Activated T-cell treated with anti-CD3 and anti-CD28 coated beads, Interleukin-2, amount 50 U/mL, for 72 hours (primary cell): ENCODE measurements at regions not wholly inside any gene's neighbourhood (a gene's known extent, or its start where the extent isn't known, plus 50 kb on each side); places are given as distances from the start of the nearest gene placed in this dataset.

Source experiments
- ATAC-seq, 2 donors: fragments of 150-1000 bp; cut with Tn5 transposase; replicated peaks in 1 of 2; 2 replicates each; pipeline ENCODE4 v1.10.0; 2021; ENCODE audit warnings: moderate library complexity in 2 of 2, mild to moderate bottlenecking in 1 of 2
- DNase-seq, 2 donors: peaks; one replicate each; pipeline ENCODE4 v3.0.0; 2021 to 2022; ENCODE audit warnings: mixed read lengths in 1 of 2
- H3K27ac Mint-ChIP-seq: one replicate; pipeline ENCODE4 v1.8.0; 2022; ENCODE audit warnings: mild to moderate bottlenecking, moderate library complexity, mixed read lengths
- H3K27me3 Mint-ChIP-seq: one replicate; pipeline ENCODE4 v1.8.0; 2022; ENCODE audit warnings: low read depth, mixed read lengths
- H3K36me3 Mint-ChIP-seq, 2 donors: one replicate each; pipeline ENCODE4 v1.8.0; 2022; ENCODE audit warnings: mixed read lengths in 2 of 2, mild to moderate bottlenecking in 1 of 2; ENCODE audit not compliant: insufficient read depth in 2 of 2
- H3K4me1 Mint-ChIP-seq: one replicate; pipeline ENCODE4 v1.8.0; 2022; ENCODE audit warnings: low read depth, mixed read lengths
- H3K4me3 Mint-ChIP-seq, 2 donors: one replicate each; pipeline ENCODE4 v1.8.0; 2022; ENCODE audit warnings: mild to moderate bottlenecking in 2 of 2, mixed read lengths in 2 of 2, moderate library complexity in 2 of 2
- H3K9me3 Mint-ChIP-seq, 2 donors: one replicate each; pipeline ENCODE4 v1.8.0; 2022; ENCODE audit warnings: mixed read lengths in 2 of 2

DNA sequence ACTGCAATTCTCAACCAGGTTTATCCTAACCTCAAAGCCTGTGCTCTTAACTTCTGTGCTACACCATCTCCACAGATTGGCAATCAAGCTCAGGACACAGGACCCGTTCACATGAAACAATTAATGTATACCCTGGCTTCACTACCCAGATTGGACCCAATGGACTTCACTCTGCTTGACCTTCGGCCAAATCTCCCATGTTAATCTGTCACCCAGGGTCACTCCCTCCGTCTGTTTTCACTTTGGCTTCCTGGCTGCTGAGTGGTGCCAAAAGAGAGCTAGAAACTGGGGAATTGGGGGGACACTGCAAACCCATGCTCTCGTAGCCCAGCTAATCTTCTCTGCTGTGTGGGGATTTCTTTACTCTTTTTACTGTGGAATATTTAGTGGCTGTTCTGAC lies 216.1 kb upstream of the ZC3H12C start:
- no peak for ATAC-seq
- H3K27ac Mint-ChIP-seq, result no peak overlapping the region
- no peaks in the 10 kb centered on the region for H3K27me3 Mint-ChIP-seq
- H3K36me3 Mint-ChIP-seq, result no peaks in the 10 kb centered on the region
- H3K4me3 Mint-ChIP-seq, result no peak overlapping the region
- H3K9me3 Mint-ChIP-seq, result no peaks in the 10 kb centered on the region
- no peaks in the 10 kb centered on the region for H3K4me1 Mint-ChIP-seq
- no peak for DNase-seq

DNA sequence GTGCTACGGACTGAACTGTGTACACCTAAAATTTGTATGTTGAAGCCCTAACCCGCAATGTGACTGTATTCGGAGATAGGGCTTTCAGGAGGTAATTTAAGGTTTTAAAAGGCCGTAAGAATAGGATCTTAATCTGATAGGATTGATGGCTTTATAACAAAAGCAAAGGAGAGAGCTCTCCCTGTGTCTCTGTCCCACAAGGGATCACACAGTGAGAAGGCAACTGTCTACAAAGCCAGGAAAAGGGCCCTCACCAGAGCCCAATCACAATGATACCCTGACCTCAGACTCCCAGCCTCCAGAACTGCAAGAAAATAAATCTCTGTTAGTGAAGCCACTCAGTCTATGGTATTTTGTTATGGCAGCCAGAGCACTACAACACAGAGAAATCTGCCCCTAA lies 208.7 kb upstream of the ZC3H12C start:
- Mint-ChIP-seq H3K36me3 (no peaks in the 10 kb centered on the region), H3K27me3 (no peaks in the 10 kb centered on the region), H3K9me3 (peaks cover 2% of the 10 kb centered on the region in 2 donors), H3K4me3 (no peak overlapping the region), H3K4me1 (no peaks in the 10 kb centered on the region), H3K27ac (no peak overlapping the region)
- no peak for DNase-seq
- ATAC-seq, result no peak

DNA sequence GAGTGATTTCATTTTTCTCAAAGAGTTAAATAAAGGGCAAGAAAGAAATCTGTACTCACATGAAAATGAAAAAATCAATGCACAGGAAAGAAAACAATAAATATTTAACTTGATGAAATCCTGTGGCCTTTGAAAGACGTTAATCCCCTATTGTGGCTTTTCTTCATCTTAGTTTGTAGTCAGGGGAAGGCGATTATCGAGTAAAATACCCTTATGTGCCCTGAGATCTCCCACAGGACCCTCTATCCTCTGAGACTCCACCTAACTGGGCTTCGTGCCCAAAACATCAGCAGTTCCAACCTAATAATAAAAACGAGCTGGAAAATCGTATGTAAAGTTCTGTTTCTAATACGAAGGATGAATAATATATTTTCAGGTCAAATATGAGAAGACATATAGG lies 208.2 kb upstream of the ZC3H12C start:
- Mint-ChIP-seq H3K9me3 (peaks cover 2% of the 10 kb centered on the region in 2 donors), H3K36me3 (no peaks in the 10 kb centered on the region)
- no peak for ATAC-seq

DNA sequence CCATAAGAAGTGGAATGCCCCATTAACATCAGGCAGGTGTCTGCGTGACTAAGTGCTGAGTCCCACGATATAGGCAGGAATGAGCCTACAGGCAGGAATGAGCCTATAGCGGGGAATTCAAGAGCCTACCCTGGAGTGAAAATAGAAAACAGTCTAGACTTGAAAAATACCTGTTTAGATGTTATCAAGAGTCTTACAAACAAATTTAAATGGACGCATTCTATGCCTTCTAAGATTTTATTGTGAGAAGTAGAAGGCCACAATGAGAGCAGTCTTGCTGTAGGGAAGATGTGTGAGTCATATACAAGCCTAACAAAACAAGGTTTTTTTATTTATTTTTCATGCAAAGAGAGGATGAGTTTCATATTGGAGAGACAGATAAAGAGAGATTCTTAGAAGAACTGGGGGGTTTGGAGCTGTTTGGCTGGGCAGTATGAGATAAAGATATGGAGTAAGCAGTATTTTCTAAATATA lies 200.8 kb upstream of the ZC3H12C start:
- Mint-ChIP-seq H3K4me1 (no peaks in the 10 kb centered on the region), H3K27me3 (no peaks in the 10 kb centered on the region), H3K4me3 (no peak overlapping the region), H3K36me3 (no peaks in the 10 kb centered on the region), H3K9me3 (no peaks in the 10 kb centered on the region), H3K27ac (no peak overlapping the region)
- ATAC-seq (no peak), DNase-seq (no peak)

More for the DNA sequence above, 208.2 kb upstream of the ZC3H12C start:
- DNase-seq, result no peak
- Mint-ChIP-seq H3K27me3 (no peaks in the 10 kb centered on the region), H3K4me1 (no peaks in the 10 kb centered on the region), H3K4me3 (no peak overlapping the region), H3K27ac (no peak overlapping the region)

DNA sequence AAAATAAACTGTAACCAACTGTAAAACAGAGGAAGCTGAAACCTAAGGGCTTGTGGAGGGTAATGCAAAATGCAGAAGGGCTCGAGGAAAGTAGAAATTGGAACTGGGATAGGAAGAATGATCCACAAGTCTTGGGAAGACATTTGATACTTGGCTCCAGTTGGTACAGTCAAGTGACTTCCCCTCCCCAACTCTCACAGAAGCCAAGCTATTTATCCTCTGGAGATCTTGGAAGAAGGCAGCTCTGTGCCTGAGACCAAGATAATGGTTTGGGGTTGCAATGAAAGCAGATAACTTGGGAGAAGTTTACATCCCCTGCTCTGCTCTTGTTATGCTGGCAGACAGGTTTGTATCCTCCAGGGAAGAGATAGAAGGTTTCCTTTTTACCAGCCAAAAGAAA lies 198.9 kb upstream of the ZC3H12C start:
- no peak for ATAC-seq
- no peak for DNase-seq
- Mint-ChIP-seq H3K4me1 (no peaks in the 10 kb centered on the region), H3K9me3 (peaks cover 2 to 4% of the 10 kb centered on the region in 2 donors), H3K36me3 (no peaks in the 10 kb centered on the region), H3K27me3 (no peaks in the 10 kb centered on the region), H3K4me3 (no peak overlapping the region), H3K27ac (no peak overlapping the region)

DNA sequence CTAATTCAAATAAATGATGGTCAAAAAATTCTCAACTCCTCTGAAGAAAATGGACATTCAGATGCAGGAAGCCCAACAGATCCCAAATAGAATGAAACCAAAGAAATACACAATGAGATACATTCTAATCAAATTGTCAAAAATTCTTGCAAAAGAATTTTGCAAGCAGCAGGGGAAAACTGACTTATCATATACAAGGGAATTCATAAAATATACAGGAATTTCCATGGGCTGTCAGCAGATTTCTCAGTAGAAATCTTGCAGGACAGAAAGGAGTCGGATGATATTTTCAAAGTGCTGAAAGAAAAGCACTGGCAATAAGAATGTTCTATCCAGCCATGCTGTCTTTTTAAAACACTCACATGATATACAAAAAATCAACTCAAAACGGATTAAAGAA lies 194.6 kb upstream of the ZC3H12C start:
- no peaks in the 10 kb centered on the region for H3K27me3 Mint-ChIP-seq
- no peak overlapping the region for H3K27ac Mint-ChIP-seq
- peaks cover 0 to 2% of the 10 kb centered on the region in 2 donors for H3K36me3 Mint-ChIP-seq
- H3K4me3 Mint-ChIP-seq, result no peak overlapping the region
- DNase-seq, result no peak
- ATAC-seq, result no peak
- peaks cover 4 to 9% of the 10 kb centered on the region in 2 donors for H3K9me3 Mint-ChIP-seq
- no peaks in the 10 kb centered on the region for H3K4me1 Mint-ChIP-seq

DNA sequence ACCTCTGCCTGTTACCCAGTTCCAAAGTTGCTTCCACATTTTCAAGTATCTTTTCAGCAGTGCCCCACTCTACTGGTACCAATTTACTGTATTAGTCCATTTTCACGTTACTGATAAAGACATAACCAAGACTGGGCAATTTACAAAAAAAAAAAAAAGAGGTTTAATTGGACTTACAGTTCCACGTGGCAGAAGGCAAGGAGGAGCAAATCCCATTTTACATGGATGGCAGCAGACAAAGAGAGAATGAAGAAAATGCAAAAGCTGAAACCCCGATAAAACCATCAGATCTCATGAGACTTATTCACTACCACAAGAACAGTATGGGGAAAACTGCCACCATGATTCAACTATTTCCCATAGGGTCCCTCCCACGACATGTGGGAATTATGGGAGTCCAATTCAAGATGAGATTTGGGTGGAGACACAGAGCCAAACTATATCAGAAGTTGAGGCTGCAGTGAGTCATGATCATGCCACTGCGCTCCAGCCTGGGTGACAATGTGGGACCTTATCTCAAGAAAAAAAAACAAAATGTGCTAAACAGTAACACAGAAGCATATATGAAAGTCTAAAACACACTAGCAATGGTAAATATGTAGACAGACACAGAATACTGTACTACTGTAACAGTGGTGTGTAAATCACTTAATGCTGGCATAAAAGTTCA lies 190.3 kb upstream of the ZC3H12C start:
- H3K27me3 Mint-ChIP-seq, result no peaks in the 10 kb centered on the region
- no peaks in the 10 kb centered on the region for H3K4me1 Mint-ChIP-seq
- H3K27ac Mint-ChIP-seq, result no peak overlapping the region
- H3K9me3 Mint-ChIP-seq, result peaks cover 3 to 9% of the 10 kb centered on the region in 2 donors
- no peak overlapping the region for H3K4me3 Mint-ChIP-seq
- ATAC-seq, result no peak
- DNase-seq, result no peak
- H3K36me3 Mint-ChIP-seq, result peaks cover 0 to 2% of the 10 kb centered on the region in 2 donors

DNA sequence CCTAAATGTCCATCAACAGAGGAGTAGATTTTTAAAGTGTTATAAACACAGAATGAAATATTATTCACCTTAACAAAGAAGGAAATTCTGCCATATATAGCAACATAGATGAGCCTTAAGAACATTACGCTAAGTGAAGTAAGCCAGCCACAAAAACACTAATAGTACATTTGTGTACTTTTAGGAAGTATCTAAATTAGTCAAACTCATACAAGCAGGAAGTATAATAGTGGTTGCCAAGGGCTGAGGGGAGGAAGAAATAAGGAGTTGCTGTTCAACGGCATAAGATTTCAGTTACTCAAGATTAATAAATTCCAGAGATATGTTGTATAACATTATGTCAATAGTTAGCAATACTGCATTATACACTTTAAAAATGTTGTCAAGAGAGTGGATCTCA lies 181.7 kb upstream of the ZC3H12C start:
- H3K4me1 Mint-ChIP-seq, result no peaks in the 10 kb centered on the region
- H3K9me3 Mint-ChIP-seq, result no peaks in the 10 kb centered on the region
- no peak overlapping the region for H3K4me3 Mint-ChIP-seq
- H3K27ac Mint-ChIP-seq, result no peak overlapping the region
- ATAC-seq (no peak), DNase-seq (no peak)
- H3K36me3 Mint-ChIP-seq, result no peaks in the 10 kb centered on the region
- no peaks in the 10 kb centered on the region for H3K27me3 Mint-ChIP-seq

DNA sequence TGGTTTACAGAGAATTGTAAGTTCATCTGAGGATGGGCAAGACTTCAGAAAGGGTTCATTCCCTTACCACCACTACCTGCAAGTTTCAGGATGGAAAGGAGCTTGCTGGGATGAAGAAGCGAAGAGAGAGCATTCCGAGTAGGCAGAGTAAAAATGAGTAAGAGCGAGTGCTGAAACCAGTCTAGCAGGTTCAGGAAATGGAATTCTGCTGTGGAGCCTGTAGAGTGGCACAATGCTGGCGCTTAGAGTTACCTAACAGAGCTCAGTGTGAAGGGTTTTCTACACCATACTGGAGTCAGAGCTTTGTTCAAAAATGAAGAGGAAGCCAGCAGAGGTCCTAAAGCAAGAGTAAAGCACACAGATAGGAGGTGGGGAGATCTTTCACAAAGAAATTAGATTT lies 179.2 kb upstream of the ZC3H12C start:
- Mint-ChIP-seq H3K27me3 (no peaks in the 10 kb centered on the region), H3K4me1 (no peaks in the 10 kb centered on the region), H3K36me3 (no peaks in the 10 kb centered on the region), H3K27ac (no peak overlapping the region), H3K9me3 (no peaks in the 10 kb centered on the region), H3K4me3 (no peak overlapping the region)
- no peak for DNase-seq
- no peak for ATAC-seq

DNA sequence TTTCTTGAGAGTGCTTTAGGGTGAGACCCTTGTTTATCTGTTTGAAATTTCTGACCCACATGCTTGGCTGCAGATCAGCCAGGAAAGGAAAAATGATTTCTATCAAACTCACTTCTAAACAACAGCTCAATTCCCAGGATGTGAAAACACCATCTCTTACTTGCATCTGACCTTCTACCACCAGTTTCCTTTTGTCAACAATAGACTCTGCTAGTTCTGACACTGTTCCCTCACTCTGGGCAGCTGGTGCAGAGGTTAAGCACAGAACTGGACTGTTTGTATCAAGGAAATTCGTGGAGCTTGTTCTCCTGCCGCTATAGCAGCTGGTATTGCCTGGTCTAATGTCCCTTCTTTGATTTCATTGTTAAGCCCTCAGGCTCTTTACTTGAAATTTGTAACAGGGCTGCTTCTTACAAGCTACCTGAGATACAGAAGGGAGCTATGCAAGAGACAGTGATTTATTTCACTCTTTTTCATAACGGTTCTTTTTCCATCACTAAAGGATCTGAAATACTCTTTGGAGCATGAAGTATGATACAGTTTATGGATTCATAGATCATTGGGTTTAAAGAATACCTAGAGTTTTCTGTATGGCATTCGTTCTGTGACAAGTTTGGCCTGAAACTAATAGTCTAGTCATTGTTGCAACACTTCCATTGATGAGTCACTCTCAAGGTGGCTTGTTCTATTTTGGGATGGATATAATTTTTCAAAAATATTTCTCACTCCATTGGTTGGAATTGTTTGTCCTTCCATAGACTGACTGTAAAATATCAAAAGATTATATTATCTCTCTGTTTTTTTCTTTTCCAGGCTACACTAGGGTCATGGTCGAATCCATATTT lies 178.2 kb upstream of the ZC3H12C start:
- no peak for ATAC-seq
- no peak overlapping the region for H3K4me3 Mint-ChIP-seq

DNA sequence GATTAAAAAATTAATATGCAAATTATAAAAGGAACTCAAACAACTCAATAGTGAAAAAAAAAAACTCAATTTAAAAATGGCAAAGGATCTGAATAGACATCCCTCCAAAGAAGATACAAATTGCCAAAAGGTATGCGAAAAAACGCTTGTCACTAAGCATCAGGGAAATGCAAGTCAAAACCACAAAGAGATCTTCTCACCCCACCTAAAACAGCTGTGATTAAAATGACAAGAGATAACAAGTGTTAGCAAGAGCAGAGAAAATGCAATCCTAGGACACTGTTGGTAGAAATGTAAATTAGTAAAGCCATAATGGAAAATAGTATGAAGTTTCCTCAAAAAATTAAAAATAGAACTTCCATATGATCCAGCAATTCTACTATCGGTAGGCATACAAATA lies 166.3 kb upstream of the ZC3H12C start:
- Mint-ChIP-seq H3K27ac (no peak overlapping the region), H3K4me1 (no peaks in the 10 kb centered on the region), H3K4me3 (no peak overlapping the region), H3K27me3 (peaks cover 8% of the 10 kb centered on the region), H3K9me3 (peaks cover 0 to 2% of the 10 kb centered on the region in 2 donors), H3K36me3 (no peaks in the 10 kb centered on the region)
- ATAC-seq (no peak), DNase-seq (no peak)

More for the DNA sequence above, 178.2 kb upstream of the ZC3H12C start:
- H3K9me3 Mint-ChIP-seq, result no peaks in the 10 kb centered on the region
- no peaks in the 10 kb centered on the region for H3K4me1 Mint-ChIP-seq
- DNase-seq, result no peak
- no peaks in the 10 kb centered on the region for H3K27me3 Mint-ChIP-seq
- H3K36me3 Mint-ChIP-seq, result no peaks in the 10 kb centered on the region
- no peak overlapping the region for H3K27ac Mint-ChIP-seq

DNA sequence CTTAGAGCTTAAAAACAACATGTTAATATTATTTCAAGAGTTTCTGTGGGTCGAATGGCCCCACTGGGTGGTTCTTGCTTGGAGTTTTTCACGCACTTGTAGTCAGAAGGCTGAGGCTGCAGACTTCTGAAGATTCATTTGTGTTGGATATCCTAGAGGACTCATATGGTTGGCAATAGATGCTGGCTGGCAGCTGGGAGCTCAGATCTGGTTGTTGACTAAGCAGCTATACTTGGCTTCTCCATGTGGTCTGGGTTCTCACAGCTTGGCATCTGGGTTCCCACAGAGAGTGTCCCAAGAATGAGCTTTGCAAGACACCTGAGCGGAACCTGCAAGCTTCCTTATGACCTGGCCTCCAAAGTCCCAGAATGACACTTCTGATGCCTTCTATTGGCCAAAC lies 163.9 kb upstream of the ZC3H12C start:
- ATAC-seq (no peak), DNase-seq (no peak)
- no peaks in the 10 kb centered on the region for H3K36me3 Mint-ChIP-seq
- no peaks in the 10 kb centered on the region for H3K4me1 Mint-ChIP-seq
- no peak overlapping the region for H3K27ac Mint-ChIP-seq
- no peak overlapping the region for H3K4me3 Mint-ChIP-seq
- H3K9me3 Mint-ChIP-seq, result no peaks in the 10 kb centered on the region
- H3K27me3 Mint-ChIP-seq, result peaks cover 8% of the 10 kb centered on the region

DNA sequence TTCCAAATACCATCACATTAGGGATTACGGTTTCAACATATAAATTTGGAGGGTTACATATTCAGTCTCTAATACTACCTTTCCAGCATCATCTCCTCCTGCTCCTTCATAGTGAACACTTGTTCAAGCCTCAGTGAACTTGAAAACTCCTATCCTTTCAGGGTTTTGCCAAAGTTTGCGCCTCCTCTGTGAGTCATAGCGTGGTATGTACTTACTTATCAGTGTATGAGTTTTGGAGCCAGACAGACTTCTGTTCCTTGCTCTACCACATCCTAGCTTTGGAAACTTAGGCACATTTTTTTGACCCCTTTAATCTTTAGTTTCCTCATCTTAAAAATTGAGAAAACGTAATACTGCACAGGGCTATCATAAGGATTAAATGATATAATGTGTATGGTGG lies 160.1 kb upstream of the ZC3H12C start:
- Mint-ChIP-seq H3K9me3 (no peaks in the 10 kb centered on the region), H3K4me1 (no peaks in the 10 kb centered on the region), H3K27me3 (peaks cover 5% of the 10 kb centered on the region), H3K36me3 (no peaks in the 10 kb centered on the region), H3K27ac (no peak overlapping the region), H3K4me3 (no peak overlapping the region)
- ATAC-seq (no peak), DNase-seq (no peak)
